Muscle layer of colon (tissue), 2 donors: ENCODE measurements at regions not wholly inside any gene's neighbourhood (a gene's known extent, or its start where the extent isn't known, plus 50 kb on each side); places are given as distances from the start of the nearest gene placed in this dataset.

ENCODE experiments used
- H3K27ac ChIP-seq: one replicate; pipeline ENCODE4 v1.7.0; 2013; ENCODE audit warnings: low read depth, mild to moderate bottlenecking, low read length, moderate library complexity
- H3K27me3 ChIP-seq, 2 donors: one replicate each; pipeline ENCODE4 v1.7.0; 2013; ENCODE audit warnings: low read length in 2 of 2, mild to moderate bottlenecking in 2 of 2; ENCODE audit not compliant: insufficient read depth in 2 of 2, control insufficient read depth in 1 of 2
- H3K36me3 ChIP-seq: one replicate; pipeline ENCODE4 v1.7.0; 2013; ENCODE audit warnings: mild to moderate bottlenecking, low read length; ENCODE audit not compliant: insufficient read depth
- H3K4me1 ChIP-seq: one replicate; pipeline ENCODE4 v1.7.0; 2013; ENCODE audit warnings: mild to moderate bottlenecking, low read length; ENCODE audit not compliant: insufficient read depth
- H3K4me3 ChIP-seq, 2 donors: one replicate each; pipeline ENCODE4 v1.7.0; 2013; ENCODE audit warnings: low read length in 2 of 2, low read depth in 1 of 2, mild to moderate bottlenecking in 1 of 2, moderate library complexity in 1 of 2
- H3K9ac ChIP-seq: one replicate; pipeline ENCODE4 v1.7.0; 2013; ENCODE audit warnings: low read length
- H3K9me3 ChIP-seq: one replicate; pipeline ENCODE4 v1.7.0; 2013; ENCODE audit warnings: mild to moderate bottlenecking, low read length
- donor health status: abdominal sarcoma.
- donor health status: Adenocarcinoma of cecum.

DNA sequence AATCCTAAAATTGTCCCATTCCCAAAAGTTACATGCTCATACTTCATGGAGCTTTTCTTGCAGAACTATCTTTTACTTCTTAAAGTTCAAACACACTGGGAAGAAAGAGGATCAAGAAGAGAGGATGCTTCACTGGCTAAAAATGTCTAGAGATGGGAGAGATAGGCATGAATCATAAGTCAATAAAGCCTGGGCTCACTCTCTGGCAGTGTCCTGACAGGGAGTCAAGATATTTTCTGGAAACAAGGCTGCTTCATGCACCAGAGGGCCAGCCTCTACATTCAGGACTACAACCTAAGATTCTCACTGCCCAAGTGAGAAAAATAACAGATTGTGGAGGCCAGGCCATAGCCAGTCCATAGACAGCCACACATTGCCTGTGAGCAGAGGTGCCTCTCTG is 1358.4 kb downstream of the EFNA5 start:
- Histone ChIP-seq H3K9me3 (no peaks in the 10 kb centered on the region), H3K27ac (no peak overlapping the region), H3K36me3 (no peaks in the 10 kb centered on the region), H3K9ac (no peak overlapping the region), H3K4me1 (no peaks in the 10 kb centered on the region), H3K4me3 (no peak overlapping the region), H3K27me3 (no peaks in the 10 kb centered on the region)

DNA sequence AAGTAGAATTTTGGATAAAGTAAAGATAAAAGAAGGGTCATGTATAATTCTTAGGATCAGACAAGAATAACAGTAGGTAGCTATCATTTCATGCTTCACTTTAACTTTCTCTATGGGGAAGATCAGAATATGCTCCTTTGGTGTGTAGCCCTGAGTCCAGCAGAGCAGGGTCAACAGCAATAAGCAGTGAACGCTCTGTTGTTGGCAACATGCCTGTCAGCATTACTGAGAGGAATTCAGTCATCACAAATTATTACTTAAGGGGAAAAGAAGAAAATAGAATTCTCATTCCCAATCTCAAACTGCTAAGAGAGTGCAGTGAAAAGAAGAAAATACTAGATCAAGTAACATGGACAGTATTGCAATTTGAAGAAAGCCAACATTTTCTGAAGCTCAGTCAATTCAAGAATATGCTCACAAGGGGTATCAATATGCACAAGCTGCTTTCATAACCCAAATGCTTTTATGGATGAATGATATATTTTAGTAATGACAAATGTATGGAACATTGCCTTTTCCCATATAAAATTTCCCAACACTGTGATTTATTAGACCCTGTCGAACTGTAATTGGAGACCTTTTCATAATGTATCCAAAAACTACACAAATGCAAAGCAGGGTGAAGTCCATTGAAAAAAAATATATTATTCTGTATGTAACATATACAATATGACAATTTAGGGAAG is 1359.4 kb downstream of the EFNA5 start:
- H3K27ac ChIP-seq, result no peak overlapping the region
- no peaks in the 10 kb centered on the region for H3K9me3 ChIP-seq
- no peak overlapping the region for H3K9ac ChIP-seq
- no peaks in the 10 kb centered on the region for H3K4me1 ChIP-seq
- no peaks in the 10 kb centered on the region for H3K36me3 ChIP-seq
- no peaks in the 10 kb centered on the region for H3K27me3 ChIP-seq
- H3K4me3 ChIP-seq, result no peak overlapping the region

DNA sequence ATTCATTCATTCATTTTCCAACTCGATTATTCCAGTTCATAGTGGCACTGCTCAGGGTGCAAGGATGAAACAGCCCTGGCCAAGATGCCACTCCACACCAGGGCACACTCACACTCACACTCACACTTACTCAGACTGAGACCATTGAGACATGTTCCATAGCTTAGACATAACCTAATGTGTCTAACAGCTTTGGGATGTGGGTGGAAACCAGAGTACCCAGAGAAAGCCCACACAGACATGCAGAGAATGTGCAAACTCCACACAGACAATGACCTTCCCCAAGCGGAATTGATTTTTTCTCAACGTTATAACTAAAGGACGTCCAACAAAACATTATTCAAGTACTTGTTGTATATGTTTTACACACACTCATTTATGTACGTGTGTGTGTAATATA is 1363.5 kb downstream of the EFNA5 start:
- no peaks in the 10 kb centered on the region for H3K9me3 ChIP-seq
- H3K9ac ChIP-seq, result no peak overlapping the region
- no peaks in the 10 kb centered on the region for H3K4me1 ChIP-seq
- H3K27me3 ChIP-seq, result no peaks in the 10 kb centered on the region
- H3K4me3 ChIP-seq, result no peak overlapping the region
- no peaks in the 10 kb centered on the region for H3K36me3 ChIP-seq
- no peak overlapping the region for H3K27ac ChIP-seq

DNA sequence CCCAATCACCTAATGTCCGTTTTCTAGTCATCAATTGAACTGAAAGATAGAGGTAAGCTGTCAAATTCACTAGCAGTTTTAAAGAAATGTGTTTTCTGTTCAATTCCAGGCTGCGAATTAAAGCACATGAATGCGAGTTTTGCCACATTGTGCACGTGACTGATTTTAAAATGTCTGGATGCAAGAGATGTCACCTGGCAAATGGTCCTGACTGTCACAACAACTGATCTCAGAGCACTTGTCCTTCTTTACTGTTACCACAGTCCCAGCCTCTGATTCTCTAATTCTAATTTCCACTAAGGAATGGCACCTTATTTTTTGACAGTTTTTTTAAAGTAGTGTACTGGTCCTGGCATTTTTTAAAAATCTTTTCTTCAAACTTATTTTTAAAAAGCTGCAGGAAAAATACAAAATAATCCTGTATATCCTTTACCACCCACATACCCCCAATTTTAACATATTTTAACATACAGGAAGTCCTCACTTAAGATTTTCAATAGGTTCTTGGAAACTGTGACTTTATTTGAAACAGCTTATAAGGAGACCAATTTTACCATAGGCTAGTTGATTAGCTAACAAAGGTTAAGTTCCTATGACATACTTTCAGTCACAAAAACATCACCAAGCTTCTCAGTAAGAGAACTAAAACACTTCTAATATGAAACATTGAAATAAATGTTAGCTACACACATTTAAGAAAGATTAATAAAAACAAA is 1364.3 kb downstream of the EFNA5 start:
- H3K4me3 ChIP-seq, result no peak overlapping the region
- H3K4me1 ChIP-seq, result no peaks in the 10 kb centered on the region
- H3K27ac ChIP-seq, result no peak overlapping the region
- no peaks in the 10 kb centered on the region for H3K27me3 ChIP-seq
- H3K36me3 ChIP-seq, result no peaks in the 10 kb centered on the region
- no peak overlapping the region for H3K9ac ChIP-seq
- no peaks in the 10 kb centered on the region for H3K9me3 ChIP-seq

DNA sequence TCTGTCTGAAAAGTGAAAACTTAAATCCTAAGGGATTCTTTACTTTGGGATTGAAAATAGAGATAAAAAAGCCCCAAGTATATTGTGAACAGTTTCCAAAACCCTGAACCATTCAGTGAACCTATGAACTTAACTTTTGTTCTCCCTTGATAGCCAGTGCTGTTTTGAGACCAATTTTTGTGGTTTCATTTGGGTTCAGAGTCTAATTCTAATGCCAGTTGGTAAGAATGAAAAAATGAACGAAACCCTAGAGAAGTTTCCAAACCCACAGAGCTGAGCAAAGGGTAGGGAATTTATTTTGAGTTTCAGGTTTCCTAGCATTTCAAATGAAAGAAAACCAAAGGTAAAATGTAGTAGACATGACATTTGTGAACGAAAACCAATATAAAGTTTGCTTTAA is 1366.8 kb downstream of the EFNA5 start:
- Histone ChIP-seq H3K4me1 (no peaks in the 10 kb centered on the region), H3K36me3 (no peaks in the 10 kb centered on the region), H3K4me3 (no peak overlapping the region), H3K9ac (no peak overlapping the region), H3K27ac (no peak overlapping the region), H3K27me3 (no peaks in the 10 kb centered on the region), H3K9me3 (no peaks in the 10 kb centered on the region)

DNA sequence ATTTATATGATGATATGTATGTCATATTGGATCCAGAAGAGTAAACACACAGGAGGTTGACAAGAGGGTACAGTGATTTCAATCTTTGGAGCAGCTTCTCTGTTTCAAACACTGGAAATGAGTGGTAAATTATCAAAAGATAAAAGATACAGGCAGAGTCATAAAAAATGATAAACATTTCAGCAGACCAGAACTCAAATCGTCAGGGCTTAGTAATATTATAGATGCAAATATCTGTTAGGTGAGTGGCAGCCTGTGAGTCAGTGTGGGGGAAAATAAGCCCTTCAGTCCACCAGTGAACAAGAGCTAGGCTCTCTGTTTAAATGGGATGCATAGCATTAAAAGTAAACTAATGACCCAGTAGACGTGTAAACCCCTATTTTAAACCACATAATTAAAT is 1378.1 kb downstream of the EFNA5 start:
- H3K4me1 ChIP-seq, result no peaks in the 10 kb centered on the region
- H3K27ac ChIP-seq, result no peak overlapping the region
- H3K36me3 ChIP-seq, result no peaks in the 10 kb centered on the region
- H3K9me3 ChIP-seq, result no peaks in the 10 kb centered on the region
- H3K9ac ChIP-seq, result no peak overlapping the region
- H3K4me3 ChIP-seq, result no peak overlapping the region
- H3K27me3 ChIP-seq, result no peaks in the 10 kb centered on the region

DNA sequence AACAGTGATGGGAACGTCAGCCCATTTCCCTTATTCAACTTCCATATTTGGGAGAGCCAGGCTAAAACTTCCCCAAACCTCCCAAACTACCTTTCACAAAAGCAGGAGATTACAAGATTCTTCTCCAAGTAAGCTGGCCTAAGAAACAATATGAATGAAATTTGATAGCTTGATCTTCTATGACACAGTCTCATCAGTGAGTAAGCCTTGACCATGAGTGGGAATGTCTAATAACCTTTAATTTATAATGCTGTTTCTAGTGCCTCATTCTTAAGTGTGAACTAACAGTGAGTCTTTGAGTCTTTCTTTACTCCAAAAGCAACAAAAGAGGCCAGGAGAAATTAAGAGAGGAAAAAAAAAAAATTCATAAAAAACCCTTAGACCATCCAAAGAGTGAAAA is 1379.9 kb downstream of the EFNA5 start:
- no peak overlapping the region for H3K4me3 ChIP-seq
- no peaks in the 10 kb centered on the region for H3K4me1 ChIP-seq
- H3K27ac ChIP-seq, result no peak overlapping the region
- H3K27me3 ChIP-seq, result no peaks in the 10 kb centered on the region
- H3K9ac ChIP-seq, result no peak overlapping the region
- H3K9me3 ChIP-seq, result no peaks in the 10 kb centered on the region
- H3K36me3 ChIP-seq, result no peaks in the 10 kb centered on the region

DNA sequence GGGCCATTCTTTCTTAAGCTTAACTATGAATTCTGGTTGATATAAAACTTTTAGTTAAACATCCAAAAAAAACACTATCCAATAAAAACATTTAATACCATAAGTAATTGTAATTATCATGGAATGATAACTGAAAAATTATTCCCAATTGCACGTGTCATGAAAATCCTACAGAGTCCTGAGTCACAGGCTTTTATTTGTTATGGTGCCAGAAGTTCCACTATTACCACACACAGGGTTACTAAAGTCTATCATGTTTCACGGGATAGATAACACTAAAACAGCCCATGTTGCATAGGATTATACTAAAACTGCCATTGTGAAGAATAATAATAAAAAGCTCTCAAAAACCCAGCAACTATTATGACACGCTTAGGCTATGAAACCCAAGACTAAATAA is 1381.8 kb downstream of the EFNA5 start:
- Histone ChIP-seq H3K9ac (no peak overlapping the region), H3K27ac (no peak overlapping the region), H3K4me3 (no peak overlapping the region), H3K9me3 (no peaks in the 10 kb centered on the region), H3K36me3 (no peaks in the 10 kb centered on the region), H3K4me1 (no peaks in the 10 kb centered on the region), H3K27me3 (no peaks in the 10 kb centered on the region)

DNA sequence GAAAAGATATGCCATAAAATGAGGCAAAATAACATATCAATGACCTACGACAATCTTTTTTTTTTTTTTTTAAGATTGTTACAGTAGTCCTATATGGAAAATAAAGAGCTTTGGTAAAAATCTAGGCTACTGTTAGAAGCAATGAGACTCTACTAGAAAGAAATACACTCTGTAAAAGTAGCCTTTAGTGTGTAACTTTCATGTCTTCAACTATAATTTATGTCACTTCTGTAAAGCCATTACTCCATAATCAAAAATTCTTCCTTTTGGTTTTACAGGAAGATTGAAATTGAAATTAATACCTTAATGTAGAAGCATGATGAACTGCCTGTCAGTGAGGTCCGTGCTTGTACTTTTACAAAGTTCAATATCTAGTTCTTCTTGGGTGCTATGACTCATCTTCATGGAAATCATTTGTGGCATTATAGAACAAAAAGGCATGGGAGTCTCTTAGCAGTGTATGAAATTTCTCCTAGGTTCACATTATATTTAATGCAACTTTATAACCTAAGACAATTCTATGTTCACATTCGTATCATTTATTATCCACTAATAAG is 1393.1 kb downstream of the EFNA5 start:
- no peaks in the 10 kb centered on the region for H3K9me3 ChIP-seq
- no peaks in the 10 kb centered on the region for H3K36me3 ChIP-seq
- H3K9ac ChIP-seq, result no peak overlapping the region
- no peaks in the 10 kb centered on the region for H3K27me3 ChIP-seq
- no peaks in the 10 kb centered on the region for H3K4me1 ChIP-seq
- no peak overlapping the region for H3K4me3 ChIP-seq
- H3K27ac ChIP-seq, result no peak overlapping the region

DNA sequence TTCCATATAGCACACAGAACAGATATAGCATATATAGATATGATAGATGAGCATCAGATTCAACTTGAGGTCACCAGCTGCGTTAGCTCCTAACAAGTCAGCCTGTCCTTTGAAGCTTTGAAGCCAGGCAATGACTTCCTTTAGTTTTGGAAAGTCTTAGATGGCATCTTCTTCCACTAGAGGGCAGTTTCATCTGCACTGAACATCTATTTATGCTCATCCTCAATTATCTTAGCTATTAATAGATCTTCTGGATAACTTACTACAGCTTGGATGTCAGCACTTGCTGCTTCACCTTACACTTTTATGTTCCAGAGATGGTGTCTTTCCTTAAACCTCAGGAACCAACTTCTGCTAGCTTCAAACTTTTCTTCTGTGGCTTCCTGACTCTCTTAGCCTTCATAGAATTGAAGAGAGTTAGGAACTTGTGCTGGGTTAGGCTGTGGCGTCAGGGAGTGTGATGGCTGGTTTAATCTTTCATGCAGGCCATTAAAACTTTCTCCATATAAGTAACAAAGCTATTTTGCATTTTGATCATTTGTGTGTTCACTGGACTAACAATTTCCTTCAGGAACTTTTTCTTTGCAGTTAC is 1401.4 kb downstream of the EFNA5 start:
- H3K36me3 ChIP-seq, result no peaks in the 10 kb centered on the region
- H3K4me1 ChIP-seq, result no peaks in the 10 kb centered on the region
- H3K9ac ChIP-seq, result no peak overlapping the region
- H3K27ac ChIP-seq, result no peak overlapping the region
- H3K4me3 ChIP-seq, result no peak overlapping the region
- no peaks in the 10 kb centered on the region for H3K27me3 ChIP-seq
- no peaks in the 10 kb centered on the region for H3K9me3 ChIP-seq

DNA sequence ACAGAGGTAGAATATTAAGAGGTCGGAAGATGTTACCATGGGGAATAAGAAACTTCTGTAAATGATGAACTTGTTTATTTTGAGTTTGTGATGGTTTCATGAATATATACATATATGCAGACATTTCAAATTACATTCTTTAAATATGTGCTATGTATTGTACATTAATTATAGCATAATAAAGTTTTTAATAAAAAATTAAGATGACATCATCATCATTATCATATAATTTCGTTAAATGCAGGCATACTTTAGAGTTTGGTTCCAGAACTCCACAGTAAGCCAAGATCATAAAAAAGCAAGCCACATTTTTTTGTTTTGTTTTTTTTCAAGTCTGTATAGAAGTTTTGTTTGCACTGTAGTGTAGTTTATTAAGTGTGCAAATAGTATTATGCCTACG is 1403.5 kb downstream of the EFNA5 start:
- no peak overlapping the region for H3K9ac ChIP-seq
- H3K4me3 ChIP-seq, result no peak overlapping the region

More for the DNA sequence above, 1403.5 kb downstream of the EFNA5 start:
- H3K4me1 ChIP-seq, result no peaks in the 10 kb centered on the region
- H3K36me3 ChIP-seq, result no peaks in the 10 kb centered on the region
- no peaks in the 10 kb centered on the region for H3K9me3 ChIP-seq
- no peak overlapping the region for H3K27ac ChIP-seq
- no peaks in the 10 kb centered on the region for H3K27me3 ChIP-seq
